Neural progenitor cell (in vitro differentiated cells): ENCODE measurements at regions not wholly inside any gene's neighbourhood (a gene's known extent, or its start where the extent isn't known, plus 50 kb on each side); places are given as distances from the start of the nearest gene placed in this dataset.

Source experiments
- DNase-seq: peaks from one replicate; pipeline ENCODE4 v3.0.0-alpha.2; 2016; ENCODE audit warnings: low spot score
- H2AFZ ChIP-seq: fragments of 200-600 bp; sonication (generic); replicated peaks from 2 replicates; pipeline ENCODE4 v1.6.1; 2016; ENCODE audit warnings: antibody characterized with exemption
- H3F3A ChIP-seq: fragments of 200-600 bp; sonication (generic); 2 replicates; pipeline ENCODE4 v1.6.1; 2016; ENCODE audit warnings: antibody characterized with exemption, low read depth
- H3K27ac ChIP-seq: fragments of 200-600 bp; sonication (generic); 2 replicates; pipeline ENCODE4 v1.5.1; 2016; ENCODE audit warnings: mild to moderate bottlenecking
- H3K27me3 ChIP-seq: fragments of 200-600 bp; sonication (generic); 2 replicates; pipeline ENCODE4 v1.6.1; 2016; ENCODE audit warnings: mild to moderate bottlenecking, moderate library complexity
- H3K36me3 ChIP-seq: fragments of 200-600 bp; sonication (generic); 2 replicates; pipeline ENCODE4 v1.5.1; 2016
- H3K4me1 ChIP-seq: fragments of 200-600 bp; sonication (generic); 2 replicates; pipeline ENCODE4 v1.6.1; 2016; ENCODE audit warnings: mixed run types
- H3K4me2 ChIP-seq: fragments of 200-600 bp; sonication (generic); 2 replicates; pipeline ENCODE4 v1.6.1; 2016
- H3K4me3 ChIP-seq: fragments of 200-600 bp; sonication (generic); 2 replicates; pipeline ENCODE4 v1.5.1; 2016
- H3K79me2 ChIP-seq: fragments of 200-600 bp; sonication (generic); 2 replicates; pipeline ENCODE4 v1.6.1; 2016; ENCODE audit warnings: low read depth
- H3K9ac ChIP-seq: fragments of 200-600 bp; sonication (generic); 2 replicates; pipeline ENCODE4 v1.6.1; 2016
- H3K9me3 ChIP-seq: fragments of 200-600 bp; sonication (generic); 2 replicates; pipeline ENCODE4 v1.5.1; 2016; ENCODE audit warnings: low read depth
- H4K20me1 ChIP-seq: fragments of 200-600 bp; sonication (generic); 2 replicates; pipeline ENCODE4 v1.6.1; 2016; ENCODE audit warnings: low read depth
- H3K27ac Mint-ChIP-seq: 3 replicates; pipeline ENCODE4 v1.8.0; 2021; ENCODE audit warnings: mixed read lengths
- H3K27me3 Mint-ChIP-seq: 2 replicates; pipeline ENCODE4 v1.8.0; 2022; ENCODE audit warnings: low read depth, mild to moderate bottlenecking, inconsistent platforms, moderate library complexity, mixed read lengths; ENCODE audit not compliant: insufficient read depth
- H3K36me3 Mint-ChIP-seq: 3 replicates; pipeline ENCODE4 v1.8.0; 2021; ENCODE audit warnings: mixed read lengths
- H3K4me1 Mint-ChIP-seq: 3 replicates; pipeline ENCODE4 v1.8.0; 2021; ENCODE audit warnings: mixed read lengths
- H3K4me3 Mint-ChIP-seq: 3 replicates; pipeline ENCODE4 v1.8.0; 2021; ENCODE audit warnings: mild to moderate bottlenecking, moderate library complexity, mixed read lengths
- H3K9me3 Mint-ChIP-seq: 3 replicates; pipeline ENCODE4 v1.8.0; 2020; ENCODE audit warnings: mixed read lengths
- EZH2 ChIP-seq: fragments of 200-600 bp; sonication (generic); IDR thresholded peaks from 2 replicates; pipeline ENCODE4 v1.6.1; 2017; ENCODE audit warnings: antibody characterized with exemption, mild to moderate bottlenecking, moderate library complexity
- EZH2phosphoT487 ChIP-seq: fragments of 200-600 bp; sonication (generic); IDR thresholded peaks from 2 replicates; pipeline ENCODE4 v1.6.1; 2017; ENCODE audit warnings: antibody characterized with exemption
- TF ChIP-seq, protein P1 (sequence below): fragments of 200-600 bp; sonication (generic); IDR thresholded peaks from 2 replicates; pipeline ENCODE4 v1.5.1; 2017; ENCODE audit warnings: antibody characterized with exemption, mild to moderate bottlenecking

GRCh38 chr6:21965953-21966539 lies 330.8 kb downstream of the PRL start:
- H3K4me1 ChIP-seq = peaks cover 19% of the 10 kb centered on the region
- H3K27ac ChIP-seq = no peak overlapping the region
- no peak overlapping the region for H3K4me3 Mint-ChIP-seq
- no peak for DNase-seq
- peaks cover 3% of the 10 kb centered on the region for H3K36me3 Mint-ChIP-seq
- H3K4me3 ChIP-seq = no peak overlapping the region
- H3K27me3 Mint-ChIP-seq = no peaks in the 10 kb centered on the region
- H3K9me3 ChIP-seq = no peaks in the 10 kb centered on the region
- peaks cover 6% of the 10 kb centered on the region for H3K79me2 ChIP-seq
- H3K27ac Mint-ChIP-seq = peak overlapping the region; percentile 40
- no peak overlapping the region for H2AFZ ChIP-seq
- no peaks in the 10 kb centered on the region for H3F3A ChIP-seq
- H4K20me1 ChIP-seq = no peaks in the 10 kb centered on the region
- no peak overlapping the region for H3K9ac ChIP-seq
- TF ChIP-seq EZH2phosphoT487 (no peak), EZH2 (no peak)
- TF ChIP-seq, protein P1, sequence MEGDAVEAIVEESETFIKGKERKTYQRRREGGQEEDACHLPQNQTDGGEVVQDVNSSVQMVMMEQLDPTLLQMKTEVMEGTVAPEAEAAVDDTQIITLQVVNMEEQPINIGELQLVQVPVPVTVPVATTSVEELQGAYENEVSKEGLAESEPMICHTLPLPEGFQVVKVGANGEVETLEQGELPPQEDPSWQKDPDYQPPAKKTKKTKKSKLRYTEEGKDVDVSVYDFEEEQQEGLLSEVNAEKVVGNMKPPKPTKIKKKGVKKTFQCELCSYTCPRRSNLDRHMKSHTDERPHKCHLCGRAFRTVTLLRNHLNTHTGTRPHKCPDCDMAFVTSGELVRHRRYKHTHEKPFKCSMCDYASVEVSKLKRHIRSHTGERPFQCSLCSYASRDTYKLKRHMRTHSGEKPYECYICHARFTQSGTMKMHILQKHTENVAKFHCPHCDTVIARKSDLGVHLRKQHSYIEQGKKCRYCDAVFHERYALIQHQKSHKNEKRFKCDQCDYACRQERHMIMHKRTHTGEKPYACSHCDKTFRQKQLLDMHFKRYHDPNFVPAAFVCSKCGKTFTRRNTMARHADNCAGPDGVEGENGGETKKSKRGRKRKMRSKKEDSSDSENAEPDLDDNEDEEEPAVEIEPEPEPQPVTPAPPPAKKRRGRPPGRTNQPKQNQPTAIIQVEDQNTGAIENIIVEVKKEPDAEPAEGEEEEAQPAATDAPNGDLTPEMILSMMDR = no peak
- no peaks in the 10 kb centered on the region for H3K9me3 Mint-ChIP-seq
- H3K36me3 ChIP-seq = no peaks in the 10 kb centered on the region
- no peak overlapping the region for H3K4me2 ChIP-seq
- no peaks in the 10 kb centered on the region for H3K27me3 ChIP-seq
- peaks cover 37% of the 10 kb centered on the region for H3K4me1 Mint-ChIP-seq

GRCh38 chr6:21967056-21967974 lies 329.5 kb downstream of the PRL start:
- Histone ChIP-seq H3K36me3 (no peaks in the 10 kb centered on the region), H3F3A (no peaks in the 10 kb centered on the region), H4K20me1 (no peaks in the 10 kb centered on the region), H3K79me2 (peaks cover 12% of the 10 kb centered on the region), H3K27ac (no peak overlapping the region), H3K4me2 (no peak overlapping the region), H3K9me3 (no peaks in the 10 kb centered on the region), H2AFZ (no peak overlapping the region), H3K4me3 (no peak overlapping the region), H3K27me3 (no peaks in the 10 kb centered on the region), H3K4me1 (peaks cover 29% of the 10 kb centered on the region), H3K9ac (no peak overlapping the region)
- H3K4me1 Mint-ChIP-seq = peaks cover 50% of the 10 kb centered on the region
- no peak overlapping the region for H3K27ac Mint-ChIP-seq
- no peak overlapping the region for H3K4me3 Mint-ChIP-seq
- H3K27me3 Mint-ChIP-seq = no peaks in the 10 kb centered on the region
- H3K9me3 Mint-ChIP-seq = no peaks in the 10 kb centered on the region
- TF ChIP-seq EZH2 = no peak
- TF ChIP-seq, protein P1 = no peak
- TF ChIP-seq EZH2phosphoT487 = no peak
- no peak for DNase-seq
- H3K36me3 Mint-ChIP-seq = no peaks in the 10 kb centered on the region

DNA sequence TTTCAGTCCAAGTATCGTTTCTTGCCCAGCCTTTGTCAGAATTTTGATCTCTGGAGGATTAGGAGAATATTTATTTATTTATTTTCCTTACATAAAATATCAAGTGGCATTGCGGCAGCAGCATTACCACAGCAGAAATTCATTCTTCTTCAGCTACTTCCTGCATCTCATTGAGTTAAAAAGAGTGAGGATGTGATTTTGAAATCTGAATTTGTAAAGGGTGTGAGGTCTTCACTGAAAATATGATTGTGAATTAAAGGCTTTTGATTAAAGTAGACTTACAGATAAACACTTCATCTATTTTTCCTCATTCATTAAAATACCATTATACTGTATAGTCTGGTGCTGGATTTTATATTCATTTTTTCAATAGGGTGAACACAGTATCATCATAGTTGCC lies 328.4 kb downstream of the PRL start:
- peaks cover 10% of the 10 kb centered on the region for H3K9me3 Mint-ChIP-seq
- Histone ChIP-seq H3K36me3 (no peaks in the 10 kb centered on the region), H3F3A (no peaks in the 10 kb centered on the region), H3K9ac (no peak overlapping the region), H3K4me1 (peaks cover 29% of the 10 kb centered on the region), H3K4me3 (no peak overlapping the region), H2AFZ (no peak overlapping the region), H3K27ac (no peak overlapping the region), H3K4me2 (no peak overlapping the region), H3K9me3 (no peaks in the 10 kb centered on the region), H3K79me2 (peaks cover 19% of the 10 kb centered on the region), H4K20me1 (no peaks in the 10 kb centered on the region), H3K27me3 (no peaks in the 10 kb centered on the region)
- no peak overlapping the region for H3K4me3 Mint-ChIP-seq
- peaks cover 10% of the 10 kb centered on the region for H3K36me3 Mint-ChIP-seq
- H3K27ac Mint-ChIP-seq = no peak overlapping the region
- no peaks in the 10 kb centered on the region for H3K27me3 Mint-ChIP-seq
- no peak for DNase-seq
- TF ChIP-seq EZH2 (no peak), EZH2phosphoT487 (no peak)
- TF ChIP-seq, protein P1 = no peak
- peaks cover 53% of the 10 kb centered on the region for H3K4me1 Mint-ChIP-seq
